ENCODE measurements at regions not wholly inside any gene's neighbourhood (a gene's known extent, or its start where the extent isn't known, plus 50 kb on each side); places are given as distances from the start of the nearest gene placed in this dataset.

DNA sequence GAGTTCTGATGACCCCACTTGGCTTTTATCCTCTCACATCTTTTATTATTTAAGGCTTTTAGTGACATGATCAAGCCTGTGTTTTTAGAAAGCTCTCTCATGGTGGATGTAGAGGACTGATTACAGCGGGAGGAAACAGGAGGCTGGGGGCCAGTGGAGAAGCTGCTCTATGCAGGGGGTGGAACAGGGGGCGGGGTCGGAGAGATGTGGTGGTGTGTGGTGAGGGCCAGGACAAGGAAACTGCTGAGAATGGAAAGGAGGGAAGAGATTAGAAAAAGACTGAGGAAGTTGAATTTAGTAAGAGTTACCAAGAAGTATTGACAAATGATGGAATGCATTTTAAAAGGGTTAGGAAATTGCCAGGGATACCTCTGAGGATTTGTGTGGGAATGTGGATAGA, 292.2 kb downstream of the ZIC3 start (continued):
- TF ChIP-seq, protein P1, sequence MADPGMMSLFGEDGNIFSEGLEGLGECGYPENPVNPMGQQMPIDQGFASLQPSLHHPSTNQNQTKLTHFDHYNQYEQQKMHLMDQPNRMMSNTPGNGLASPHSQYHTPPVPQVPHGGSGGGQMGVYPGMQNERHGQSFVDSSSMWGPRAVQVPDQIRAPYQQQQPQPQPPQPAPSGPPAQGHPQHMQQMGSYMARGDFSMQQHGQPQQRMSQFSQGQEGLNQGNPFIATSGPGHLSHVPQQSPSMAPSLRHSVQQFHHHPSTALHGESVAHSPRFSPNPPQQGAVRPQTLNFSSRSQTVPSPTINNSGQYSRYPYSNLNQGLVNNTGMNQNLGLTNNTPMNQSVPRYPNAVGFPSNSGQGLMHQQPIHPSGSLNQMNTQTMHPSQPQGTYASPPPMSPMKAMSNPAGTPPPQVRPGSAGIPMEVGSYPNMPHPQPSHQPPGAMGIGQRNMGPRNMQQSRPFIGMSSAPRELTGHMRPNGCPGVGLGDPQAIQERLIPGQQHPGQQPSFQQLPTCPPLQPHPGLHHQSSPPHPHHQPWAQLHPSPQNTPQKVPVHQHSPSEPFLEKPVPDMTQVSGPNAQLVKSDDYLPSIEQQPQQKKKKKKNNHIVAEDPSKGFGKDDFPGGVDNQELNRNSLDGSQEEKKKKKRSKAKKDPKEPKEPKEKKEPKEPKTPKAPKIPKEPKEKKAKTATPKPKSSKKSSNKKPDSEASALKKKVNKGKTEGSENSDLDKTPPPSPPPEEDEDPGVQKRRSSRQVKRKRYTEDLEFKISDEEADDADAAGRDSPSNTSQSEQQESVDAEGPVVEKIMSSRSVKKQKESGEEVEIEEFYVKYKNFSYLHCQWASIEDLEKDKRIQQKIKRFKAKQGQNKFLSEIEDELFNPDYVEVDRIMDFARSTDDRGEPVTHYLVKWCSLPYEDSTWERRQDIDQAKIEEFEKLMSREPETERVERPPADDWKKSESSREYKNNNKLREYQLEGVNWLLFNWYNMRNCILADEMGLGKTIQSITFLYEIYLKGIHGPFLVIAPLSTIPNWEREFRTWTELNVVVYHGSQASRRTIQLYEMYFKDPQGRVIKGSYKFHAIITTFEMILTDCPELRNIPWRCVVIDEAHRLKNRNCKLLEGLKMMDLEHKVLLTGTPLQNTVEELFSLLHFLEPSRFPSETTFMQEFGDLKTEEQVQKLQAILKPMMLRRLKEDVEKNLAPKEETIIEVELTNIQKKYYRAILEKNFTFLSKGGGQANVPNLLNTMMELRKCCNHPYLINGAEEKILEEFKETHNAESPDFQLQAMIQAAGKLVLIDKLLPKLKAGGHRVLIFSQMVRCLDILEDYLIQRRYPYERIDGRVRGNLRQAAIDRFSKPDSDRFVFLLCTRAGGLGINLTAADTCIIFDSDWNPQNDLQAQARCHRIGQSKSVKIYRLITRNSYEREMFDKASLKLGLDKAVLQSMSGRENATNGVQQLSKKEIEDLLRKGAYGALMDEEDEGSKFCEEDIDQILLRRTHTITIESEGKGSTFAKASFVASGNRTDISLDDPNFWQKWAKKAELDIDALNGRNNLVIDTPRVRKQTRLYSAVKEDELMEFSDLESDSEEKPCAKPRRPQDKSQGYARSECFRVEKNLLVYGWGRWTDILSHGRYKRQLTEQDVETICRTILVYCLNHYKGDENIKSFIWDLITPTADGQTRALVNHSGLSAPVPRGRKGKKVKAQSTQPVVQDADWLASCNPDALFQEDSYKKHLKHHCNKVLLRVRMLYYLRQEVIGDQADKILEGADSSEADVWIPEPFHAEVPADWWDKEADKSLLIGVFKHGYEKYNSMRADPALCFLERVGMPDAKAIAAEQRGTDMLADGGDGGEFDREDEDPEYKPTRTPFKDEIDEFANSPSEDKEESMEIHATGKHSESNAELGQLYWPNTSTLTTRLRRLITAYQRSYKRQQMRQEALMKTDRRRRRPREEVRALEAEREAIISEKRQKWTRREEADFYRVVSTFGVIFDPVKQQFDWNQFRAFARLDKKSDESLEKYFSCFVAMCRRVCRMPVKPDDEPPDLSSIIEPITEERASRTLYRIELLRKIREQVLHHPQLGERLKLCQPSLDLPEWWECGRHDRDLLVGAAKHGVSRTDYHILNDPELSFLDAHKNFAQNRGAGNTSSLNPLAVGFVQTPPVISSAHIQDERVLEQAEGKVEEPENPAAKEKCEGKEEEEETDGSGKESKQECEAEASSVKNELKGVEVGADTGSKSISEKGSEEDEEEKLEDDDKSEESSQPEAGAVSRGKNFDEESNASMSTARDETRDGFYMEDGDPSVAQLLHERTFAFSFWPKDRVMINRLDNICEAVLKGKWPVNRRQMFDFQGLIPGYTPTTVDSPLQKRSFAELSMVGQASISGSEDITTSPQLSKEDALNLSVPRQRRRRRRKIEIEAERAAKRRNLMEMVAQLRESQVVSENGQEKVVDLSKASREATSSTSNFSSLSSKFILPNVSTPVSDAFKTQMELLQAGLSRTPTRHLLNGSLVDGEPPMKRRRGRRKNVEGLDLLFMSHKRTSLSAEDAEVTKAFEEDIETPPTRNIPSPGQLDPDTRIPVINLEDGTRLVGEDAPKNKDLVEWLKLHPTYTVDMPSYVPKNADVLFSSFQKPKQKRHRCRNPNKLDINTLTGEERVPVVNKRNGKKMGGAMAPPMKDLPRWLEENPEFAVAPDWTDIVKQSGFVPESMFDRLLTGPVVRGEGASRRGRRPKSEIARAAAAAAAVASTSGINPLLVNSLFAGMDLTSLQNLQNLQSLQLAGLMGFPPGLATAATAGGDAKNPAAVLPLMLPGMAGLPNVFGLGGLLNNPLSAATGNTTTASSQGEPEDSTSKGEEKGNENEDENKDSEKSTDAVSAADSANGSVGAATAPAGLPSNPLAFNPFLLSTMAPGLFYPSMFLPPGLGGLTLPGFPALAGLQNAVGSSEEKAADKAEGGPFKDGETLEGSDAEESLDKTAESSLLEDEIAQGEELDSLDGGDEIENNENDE (IDR thresholded peaks at IDR 0.05; ENCODE audit: insufficient replicate concordance, low read length) = no peak
- TF ChIP-seq TAF1 (IDR thresholded peaks at IDR 0.05; ENCODE audit: low read depth, low read length) = no peak
- TF ChIP-seq MAFK (IDR thresholded peaks at IDR 0.05; ENCODE audit: low read depth, low read length) = no peak
- TF ChIP-seq KDM1A (IDR thresholded peaks at IDR 0.05; ENCODE audit: borderline replicate concordance, low read length) = no peak
- no peak for TF ChIP-seq FOSL1 (IDR thresholded peaks at IDR 0.05; ENCODE audit: insufficient read depth, low read depth, low read length)
- TF ChIP-seq RNF2 (IDR thresholded peaks at IDR 0.05; ENCODE audit: borderline replicate concordance, low read depth, low read length, missing control alignments, poor library complexity, severe bottlenecking) = no peak
